Tibial nerve (tissue), 4 donors: ENCODE measurements at regions not wholly inside any gene's neighbourhood (a gene's known extent, or its start where the extent isn't known, plus 50 kb on each side); places are given as distances from the start of the nearest gene placed in this dataset.

ENCODE experiments used
- EP300 ChIP-seq, 2 donors: sonication (generic); formaldehyde crosslinking; IDR thresholded peaks; one replicate each; pipeline ENCODE4 v1.6.1; 2017; ENCODE audit warnings: antibody characterized with exemption in 2 of 2, mild to moderate bottlenecking in 1 of 2
- TF ChIP-seq, protein P1 (sequence below), 5 experiments: fragments of 200-600 bp in 3 of 5; fragments of 450-650 bp in 2 of 5; sonication (generic) in 3 of 5; IDR thresholded peaks; one replicate each; pipeline ENCODE4 v1.5.1; 2016 to 2019; ENCODE audit warnings: antibody characterized with exemption in 5 of 5, mild to moderate bottlenecking in 3 of 5, moderate library complexity in 2 of 5

DNA sequence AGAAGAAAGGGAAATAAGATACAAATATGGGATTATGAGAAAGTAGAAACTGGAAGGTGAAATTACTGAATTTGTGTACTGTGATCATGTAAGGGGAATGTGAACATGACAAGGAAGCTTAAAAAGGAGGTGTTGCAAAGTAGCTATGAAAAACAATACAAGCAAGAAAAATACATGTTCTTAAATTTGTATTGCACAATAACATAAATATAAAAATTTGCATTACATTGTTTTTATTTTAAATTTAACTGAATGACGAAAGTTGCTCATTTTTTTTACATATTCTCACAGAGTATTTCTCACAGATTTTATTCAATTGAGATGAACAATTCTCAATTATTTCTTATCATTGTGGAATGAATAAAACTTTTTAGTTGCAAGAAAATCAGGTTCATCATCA lies 874.8 kb downstream of the AMY1C start:
- TF ChIP-seq, protein P1, sequence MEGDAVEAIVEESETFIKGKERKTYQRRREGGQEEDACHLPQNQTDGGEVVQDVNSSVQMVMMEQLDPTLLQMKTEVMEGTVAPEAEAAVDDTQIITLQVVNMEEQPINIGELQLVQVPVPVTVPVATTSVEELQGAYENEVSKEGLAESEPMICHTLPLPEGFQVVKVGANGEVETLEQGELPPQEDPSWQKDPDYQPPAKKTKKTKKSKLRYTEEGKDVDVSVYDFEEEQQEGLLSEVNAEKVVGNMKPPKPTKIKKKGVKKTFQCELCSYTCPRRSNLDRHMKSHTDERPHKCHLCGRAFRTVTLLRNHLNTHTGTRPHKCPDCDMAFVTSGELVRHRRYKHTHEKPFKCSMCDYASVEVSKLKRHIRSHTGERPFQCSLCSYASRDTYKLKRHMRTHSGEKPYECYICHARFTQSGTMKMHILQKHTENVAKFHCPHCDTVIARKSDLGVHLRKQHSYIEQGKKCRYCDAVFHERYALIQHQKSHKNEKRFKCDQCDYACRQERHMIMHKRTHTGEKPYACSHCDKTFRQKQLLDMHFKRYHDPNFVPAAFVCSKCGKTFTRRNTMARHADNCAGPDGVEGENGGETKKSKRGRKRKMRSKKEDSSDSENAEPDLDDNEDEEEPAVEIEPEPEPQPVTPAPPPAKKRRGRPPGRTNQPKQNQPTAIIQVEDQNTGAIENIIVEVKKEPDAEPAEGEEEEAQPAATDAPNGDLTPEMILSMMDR (IDR thresholded peaks at IDR 0.05): no peak
- no peak for TF ChIP-seq EP300 (IDR thresholded peaks at IDR 0.05)
